Endothelial cell of umbilical vein (primary cell): ENCODE measurements at regions not wholly inside any gene's neighbourhood (a gene's known extent, or its start where the extent isn't known, plus 50 kb on each side); places are given as distances from the start of the nearest gene placed in this dataset.

Experiments used
- BruUV-seq: library from RNA; stranded (reverse); fragments of 400-500 nt; replicated peaks from 2 replicates; lab custom pipeline; 2021; lab: Mats Ljungman, UMichigan
- CTCF ChIA-PET: fragments of 300-600, 350-600 bp; sonication (Branson Sonifier 250); formaldehyde crosslinking; loops from one replicate; lab custom pipeline; 2021; ENCODE audit warnings: antibody characterized with exemption, inconsistent platforms; lab: Charles Lee
- POLR2A ChIA-PET: fragments of 300-600, 350-600 bp; sonication (Branson Sonifier 250); formaldehyde crosslinking; loops from one replicate; lab custom pipeline; 2021; ENCODE audit warnings: antibody characterized with exemption, inconsistent platforms; lab: Charles Lee
- DNase-seq: peaks from one replicate; pipeline ENCODE4 v3.0.0-alpha.2; 2011; ENCODE audit warnings: low read depth, low spot score
- FAIRE-seq: peaks from 2 replicates; lab custom pipeline; 2011; peaks lifted over from hg19 to GRCh38; lab: Jason Lieb, UNC
- H2AFZ ChIP-seq: 2 replicates; pipeline ENCODE4 v1.6.0; 2012; ENCODE audit warnings: low read depth, low read length, control low read depth, inconsistent platforms
- H3K27ac ChIP-seq: 2 replicates; pipeline ENCODE4 v1.5.1; 2011; ENCODE audit warnings: low read depth, mild to moderate bottlenecking, control low read depth, low read length, moderate library complexity; ENCODE audit not compliant: insufficient read depth
- H3K27me3 ChIP-seq, 2 experiments: 2 replicates each; pipeline versions ENCODE4 v1.6.0 to v1.6.1; 2011; ENCODE audit warnings: low read length in 2 of 2, mixed read lengths in 1 of 2; ENCODE audit not compliant: control insufficient read depth in 2 of 2, insufficient read depth in 2 of 2
- H3K36me3 ChIP-seq, 2 experiments: 2 replicates in 1 of 2; 3 replicates in 1 of 2; pipeline ENCODE4 v1.5.1; 2011; ENCODE audit warnings: low read length in 2 of 2, mild to moderate bottlenecking in 1 of 2, moderate library complexity in 1 of 2; ENCODE audit not compliant: control insufficient read depth in 2 of 2, insufficient read depth in 2 of 2; ENCODE audit errors: extremely low read depth in 1 of 2
- H3K4me1 ChIP-seq: 3 replicates; pipeline ENCODE4 v1.5.1; 2011; ENCODE audit warnings: mild to moderate bottlenecking, low read length; ENCODE audit not compliant: control insufficient read depth, insufficient read depth; ENCODE audit errors: extremely low read depth
- H3K4me2 ChIP-seq: 2 replicates; pipeline ENCODE4 v1.6.1; 2011; ENCODE audit warnings: low read length, control low read depth, mixed read lengths; ENCODE audit not compliant: insufficient read depth
- H3K4me3 ChIP-seq, 3 experiments: fragments of 200-600 bp in 1 of 3; sonication (generic), shearing (Covaris generic) in 1 of 3; replicated peaks in 1 of 3; 2 replicates each; pipeline ENCODE4 v1.5.1; 2011 to 2016; ENCODE audit warnings: control low read depth in 3 of 3, low read length in 3 of 3, mild to moderate bottlenecking in 2 of 3, inconsistent platforms in 1 of 3, low read depth in 1 of 3, moderate library complexity in 1 of 3; ENCODE audit not compliant: insufficient read depth in 1 of 3
- H3K79me2 ChIP-seq: 2 replicates; pipeline ENCODE4 v1.6.0; 2012; ENCODE audit warnings: low read length, inconsistent platforms; ENCODE audit not compliant: control insufficient read depth, insufficient read depth
- H3K9ac ChIP-seq: replicated peaks from 2 replicates; pipeline ENCODE3; 2011; ENCODE audit warnings: low read length, control low read depth; ENCODE audit not compliant: insufficient read depth; ENCODE audit errors: extremely low read depth
- H3K9me1 ChIP-seq: replicated peaks from 3 replicates; pipeline ENCODE4 v1.6.0; 2011; ENCODE audit warnings: mild to moderate bottlenecking, low read length; ENCODE audit not compliant: control insufficient read depth, insufficient read depth; ENCODE audit errors: extremely low read depth
- H3K9me3 ChIP-seq: replicated peaks from 2 replicates; pipeline ENCODE4 v1.5.1; 2012; ENCODE audit warnings: low read length, inconsistent platforms; ENCODE audit not compliant: control insufficient read depth, insufficient read depth
- H4K20me1 ChIP-seq: replicated peaks from 2 replicates; pipeline ENCODE3; 2011; ENCODE audit warnings: mild to moderate bottlenecking, low read length; ENCODE audit not compliant: control insufficient read depth, insufficient read depth; ENCODE audit errors: extremely low read depth
- EZH2 ChIP-seq: IDR thresholded peaks from 2 replicates; pipeline ENCODE4 v1.6.1; 2012; ENCODE audit warnings: borderline replicate concordance, low read depth, mild to moderate bottlenecking, moderate library complexity, low read length, inconsistent platforms; ENCODE audit not compliant: severe bottlenecking
- FOS ChIP-seq: IDR thresholded peaks from 2 replicates; pipeline ENCODE4 v1.6.1; 2011; ENCODE audit warnings: mild to moderate bottlenecking, low read length, moderate library complexity, borderline replicate concordance; ENCODE audit not compliant: insufficient read depth
- GATA2 ChIP-seq: IDR thresholded peaks from 2 replicates; pipeline ENCODE4 v1.7.0; 2011; ENCODE audit warnings: low read depth, mild to moderate bottlenecking, moderate library complexity, mixed read lengths, low read length; ENCODE audit not compliant: insufficient read length, insufficient read depth
- JUN ChIP-seq: IDR thresholded peaks from 2 replicates; pipeline ENCODE4 v1.6.1; 2011; ENCODE audit warnings: borderline replicate concordance, low read depth; ENCODE audit not compliant: insufficient read length, insufficient read depth
- MYC ChIP-seq: IDR thresholded peaks from one replicate; pipeline ENCODE4 v1.6.1; 2011; ENCODE audit warnings: mild to moderate bottlenecking, low read depth, low read length
- POLR2A ChIP-seq: IDR thresholded peaks from 2 replicates; pipeline ENCODE4 v1.6.1; 2012; ENCODE audit warnings: low read depth, mild to moderate bottlenecking, control low read depth, low read length
- POLR2AphosphoS5 ChIP-seq: IDR thresholded peaks from 2 replicates; pipeline ENCODE4 v1.6.1; 2012; ENCODE audit warnings: low read depth, mild to moderate bottlenecking, control low read depth, low read length, moderate library complexity; ENCODE audit not compliant: insufficient read depth
- dilution Hi-C: fragments of 300-500 bp; cut with MboI; formaldehyde crosslinking; loops from one replicate; pipeline ENCODE4 v1.15.0; 2019; ENCODE audit warnings: low sequenced_read_pairs; ENCODE audit not compliant: extremely low pct_ligation_motif_present
- intact Hi-C: fragments of 100-400 bp; cut with micrococcal nuclease; formaldehyde crosslinking; loops from one replicate; pipeline ENCODE4 v1.10.0; 2022
- TF ChIP-seq, protein P1 (sequence below), 2 donors: IDR thresholded peaks; 1 replicate in 1 of 2; 2 replicates in 1 of 2; pipeline ENCODE4 v1.5.1; 2011; ENCODE audit warnings: low read length in 2 of 2, mild to moderate bottlenecking in 2 of 2, moderate library complexity in 2 of 2, control low read depth in 1 of 2, inconsistent platforms in 1 of 2, low read depth in 1 of 2; ENCODE audit not compliant: insufficient read depth in 1 of 2; ENCODE audit errors: extremely low read depth in 1 of 2
- TF ChIP-seq, protein P2 (sequence below): IDR thresholded peaks from 2 replicates; pipeline ENCODE4 v1.6.1; 2011; ENCODE audit not compliant: insufficient read depth, insufficient read length

GRCh38 chr1:112234710-112235109 is 161.3 kb upstream of the CTTNBP2NL start:
- H3K27me3 ChIP-seq = no peaks in the 10 kb centered on the region
- H3K4me3 ChIP-seq = no peak overlapping the region
- H3K79me2 ChIP-seq = no peaks in the 10 kb centered on the region
- dilution Hi-C loops = no loop called here
- BruUV-seq = no TSS peak
- no peak overlapping the region for H3K9ac ChIP-seq
- intact Hi-C loops = no loop called here
- no peaks in the 10 kb centered on the region for H3K9me1 ChIP-seq
- H3K27ac ChIP-seq = no peak overlapping the region
- no peak overlapping the region for H3K4me2 ChIP-seq
- CTCF ChIA-PET = no interaction called here
- no peaks in the 10 kb centered on the region for H4K20me1 ChIP-seq
- FAIRE-seq (no peak), DNase-seq (no peak)
- TF ChIP-seq GATA2 = no peak
- TF ChIP-seq POLR2AphosphoS5 = no peak
- no peak for TF ChIP-seq JUN
- TF ChIP-seq, protein P1, sequence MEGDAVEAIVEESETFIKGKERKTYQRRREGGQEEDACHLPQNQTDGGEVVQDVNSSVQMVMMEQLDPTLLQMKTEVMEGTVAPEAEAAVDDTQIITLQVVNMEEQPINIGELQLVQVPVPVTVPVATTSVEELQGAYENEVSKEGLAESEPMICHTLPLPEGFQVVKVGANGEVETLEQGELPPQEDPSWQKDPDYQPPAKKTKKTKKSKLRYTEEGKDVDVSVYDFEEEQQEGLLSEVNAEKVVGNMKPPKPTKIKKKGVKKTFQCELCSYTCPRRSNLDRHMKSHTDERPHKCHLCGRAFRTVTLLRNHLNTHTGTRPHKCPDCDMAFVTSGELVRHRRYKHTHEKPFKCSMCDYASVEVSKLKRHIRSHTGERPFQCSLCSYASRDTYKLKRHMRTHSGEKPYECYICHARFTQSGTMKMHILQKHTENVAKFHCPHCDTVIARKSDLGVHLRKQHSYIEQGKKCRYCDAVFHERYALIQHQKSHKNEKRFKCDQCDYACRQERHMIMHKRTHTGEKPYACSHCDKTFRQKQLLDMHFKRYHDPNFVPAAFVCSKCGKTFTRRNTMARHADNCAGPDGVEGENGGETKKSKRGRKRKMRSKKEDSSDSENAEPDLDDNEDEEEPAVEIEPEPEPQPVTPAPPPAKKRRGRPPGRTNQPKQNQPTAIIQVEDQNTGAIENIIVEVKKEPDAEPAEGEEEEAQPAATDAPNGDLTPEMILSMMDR (IDR thresholded peaks at IDR 0.05; ENCODE audit: extremely low read depth in 1 of 2, insufficient read depth in 1 of 2, low read depth in 1 of 2, low read length in 2 of 2) = no peak
- TF ChIP-seq MYC = no peak
- no peak for TF ChIP-seq FOS
- TF ChIP-seq POLR2A = no peak
- TF ChIP-seq EZH2 = no peak
- TF ChIP-seq, protein P2, sequence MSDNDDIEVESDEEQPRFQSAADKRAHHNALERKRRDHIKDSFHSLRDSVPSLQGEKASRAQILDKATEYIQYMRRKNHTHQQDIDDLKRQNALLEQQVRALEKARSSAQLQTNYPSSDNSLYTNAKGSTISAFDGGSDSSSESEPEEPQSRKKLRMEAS = no peak
- POLR2A ChIA-PET = no interaction called here
- no peaks in the 10 kb centered on the region for H3K9me3 ChIP-seq
- no peaks in the 10 kb centered on the region for H3K36me3 ChIP-seq
- H2AFZ ChIP-seq = no peak overlapping the region
- H3K4me1 ChIP-seq = no peaks in the 10 kb centered on the region
